AG09319 (cell line): ENCODE measurements at regions not wholly inside any gene's neighbourhood (a gene's known extent, or its start where the extent isn't known, plus 50 kb on each side); places are given as distances from the start of the nearest gene placed in this dataset.

Source experiments
- DNase-seq: peaks from one replicate; pipeline ENCODE4 v3.0.0-alpha.2; 2010; ENCODE audit warnings: low read depth; ENCODE audit errors: extremely low read depth
- TF ChIP-seq, protein P1 (sequence below): IDR thresholded peaks from 2 replicates; pipeline ENCODE4 v1.5.1; 2011; ENCODE audit warnings: low read depth, mild to moderate bottlenecking, inconsistent platforms, low read length, moderate library complexity

DNA sequence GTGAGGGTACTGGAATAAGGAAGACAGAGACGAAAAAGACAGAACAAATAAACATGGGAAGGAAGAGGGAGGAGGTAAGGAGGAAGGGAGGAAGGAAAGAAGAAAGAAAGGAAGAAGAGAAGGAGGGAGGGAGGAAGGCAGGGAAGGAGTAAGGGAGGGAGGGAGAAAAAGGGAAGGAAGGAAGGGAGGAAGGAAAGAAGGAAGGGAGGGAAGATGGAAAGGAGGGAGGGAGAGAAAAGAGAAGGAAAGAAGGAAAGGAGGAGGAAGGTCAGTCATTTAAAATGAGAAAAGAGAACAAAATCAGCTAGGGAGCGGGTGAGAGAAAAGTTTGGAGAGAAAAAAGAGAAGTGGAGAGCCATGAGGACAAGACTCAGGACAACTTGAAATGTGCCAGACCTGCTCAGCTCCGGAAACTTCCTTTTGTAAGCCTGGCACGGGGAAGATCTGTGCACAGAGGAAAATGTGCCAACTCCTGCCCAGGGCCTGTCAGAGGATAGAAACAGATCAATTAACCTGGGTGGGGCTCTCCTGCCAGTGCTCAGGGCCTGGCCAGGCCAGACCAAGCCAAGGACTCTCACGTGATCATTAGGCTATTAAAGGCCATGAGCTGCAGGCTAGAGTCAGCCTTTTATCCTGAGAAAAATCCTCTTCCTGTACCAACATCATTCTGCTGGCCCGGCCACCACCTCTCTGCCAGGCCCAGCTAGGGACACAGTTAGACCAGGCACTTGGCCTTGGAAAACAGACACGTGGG is 50.1 kb upstream of the BCL6 start:
- DNase-seq: no peak
- TF ChIP-seq, protein P1, sequence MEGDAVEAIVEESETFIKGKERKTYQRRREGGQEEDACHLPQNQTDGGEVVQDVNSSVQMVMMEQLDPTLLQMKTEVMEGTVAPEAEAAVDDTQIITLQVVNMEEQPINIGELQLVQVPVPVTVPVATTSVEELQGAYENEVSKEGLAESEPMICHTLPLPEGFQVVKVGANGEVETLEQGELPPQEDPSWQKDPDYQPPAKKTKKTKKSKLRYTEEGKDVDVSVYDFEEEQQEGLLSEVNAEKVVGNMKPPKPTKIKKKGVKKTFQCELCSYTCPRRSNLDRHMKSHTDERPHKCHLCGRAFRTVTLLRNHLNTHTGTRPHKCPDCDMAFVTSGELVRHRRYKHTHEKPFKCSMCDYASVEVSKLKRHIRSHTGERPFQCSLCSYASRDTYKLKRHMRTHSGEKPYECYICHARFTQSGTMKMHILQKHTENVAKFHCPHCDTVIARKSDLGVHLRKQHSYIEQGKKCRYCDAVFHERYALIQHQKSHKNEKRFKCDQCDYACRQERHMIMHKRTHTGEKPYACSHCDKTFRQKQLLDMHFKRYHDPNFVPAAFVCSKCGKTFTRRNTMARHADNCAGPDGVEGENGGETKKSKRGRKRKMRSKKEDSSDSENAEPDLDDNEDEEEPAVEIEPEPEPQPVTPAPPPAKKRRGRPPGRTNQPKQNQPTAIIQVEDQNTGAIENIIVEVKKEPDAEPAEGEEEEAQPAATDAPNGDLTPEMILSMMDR: no peak

DNA sequence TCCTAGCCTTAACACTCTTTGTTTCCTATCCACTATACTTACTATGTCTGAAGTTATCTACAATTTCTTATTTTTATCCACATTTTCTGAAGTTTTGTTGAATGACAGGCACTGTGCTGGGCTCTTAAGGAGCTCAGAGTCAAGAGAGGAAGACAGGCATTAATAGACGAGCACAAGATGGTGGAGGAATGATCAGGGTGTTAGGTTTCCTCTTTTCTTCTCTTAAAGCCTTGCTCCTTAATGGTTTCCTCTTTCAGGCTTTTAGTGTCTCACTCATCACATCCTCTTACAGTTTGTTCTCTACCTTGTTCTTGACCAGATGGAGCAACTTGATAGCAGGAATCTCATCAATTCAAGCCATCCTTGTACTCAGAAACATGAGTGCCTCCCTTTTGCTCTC is 52.9 kb upstream of the BCL6 start:
- TF ChIP-seq, protein P1: no peak
- DNase-seq: no peak

DNA sequence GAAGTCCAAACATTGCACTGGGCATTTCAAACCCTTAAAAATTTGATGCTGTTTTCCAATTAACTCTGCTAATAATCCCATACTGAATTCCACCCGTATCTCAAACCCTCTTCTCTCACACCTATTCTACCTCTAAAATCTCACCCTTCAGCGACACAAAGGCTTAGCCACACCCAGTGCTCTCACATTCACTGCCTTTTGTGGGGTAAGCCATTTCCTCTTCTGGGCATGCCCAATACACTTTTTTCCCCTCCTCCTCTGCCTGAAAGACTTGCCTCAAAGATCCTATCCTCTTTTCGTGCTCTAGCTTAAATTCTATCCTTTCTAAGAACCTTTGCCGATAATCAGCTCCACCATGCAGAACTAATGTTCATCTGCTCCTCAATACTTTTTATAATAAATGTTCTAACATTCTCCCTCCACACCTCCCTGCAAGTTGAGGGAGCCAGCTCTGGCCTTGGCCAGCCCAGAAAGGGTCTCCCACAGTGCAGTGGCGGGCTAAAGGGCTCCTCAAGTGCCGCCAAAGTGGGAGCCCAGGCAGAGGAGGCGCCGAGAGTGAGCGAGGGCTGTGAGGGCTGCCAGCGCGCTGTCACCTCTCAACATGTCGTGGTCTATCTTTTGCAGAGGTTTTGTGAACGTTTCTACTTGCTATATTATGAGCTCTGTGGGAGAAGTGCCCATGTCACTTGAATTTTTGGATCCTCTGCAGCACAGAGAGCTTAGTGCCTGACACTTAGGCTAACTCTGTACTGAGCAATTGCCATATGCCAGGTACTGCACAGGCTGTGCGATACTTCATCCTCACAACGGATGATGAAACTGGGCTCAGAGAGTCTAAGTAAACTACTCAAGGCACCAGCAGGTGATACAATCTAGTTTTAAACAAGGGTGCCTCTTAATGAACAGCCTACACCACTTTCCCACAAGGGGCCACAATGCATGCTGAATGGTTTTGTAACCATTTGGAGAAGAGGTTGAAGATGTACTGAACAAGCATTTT is 53.6 kb upstream of the BCL6 start:
- TF ChIP-seq, protein P1: no peak
- DNase-seq: no peak

DNA sequence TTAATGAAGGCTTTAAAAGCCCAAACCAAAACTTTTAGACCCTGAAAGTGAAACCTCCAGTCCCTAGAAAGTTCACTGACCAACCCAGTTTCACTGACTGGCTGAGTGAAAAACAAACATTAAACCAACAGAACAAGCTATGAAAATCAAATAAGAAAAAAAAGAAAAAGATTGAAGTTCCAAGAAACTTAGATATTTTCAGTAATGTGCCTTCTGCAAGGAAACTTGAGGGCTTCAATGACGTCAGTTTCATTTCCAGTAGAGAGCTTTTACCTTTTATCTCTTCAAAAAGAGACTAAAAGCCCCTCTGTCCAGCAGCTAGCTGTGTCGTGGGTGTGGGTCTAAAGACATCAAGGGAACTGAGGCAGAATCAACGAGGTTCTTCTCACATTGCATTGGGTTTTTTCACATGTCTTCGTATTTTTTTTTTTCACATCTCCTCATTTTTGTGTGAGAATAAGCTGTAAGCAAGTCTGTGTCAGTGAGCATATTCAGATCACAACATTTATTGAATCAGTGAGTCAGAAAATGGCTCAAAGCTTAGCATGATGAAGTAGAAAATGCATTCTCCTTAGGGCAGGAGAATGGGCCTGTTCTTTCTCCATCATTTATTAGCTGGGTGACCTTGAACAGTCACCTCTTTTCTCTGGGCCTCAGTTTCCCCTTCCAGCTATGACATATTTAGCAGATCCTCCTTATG is 54.8 kb upstream of the BCL6 start:
- no peak for DNase-seq
- TF ChIP-seq, protein P1: no peak

DNA sequence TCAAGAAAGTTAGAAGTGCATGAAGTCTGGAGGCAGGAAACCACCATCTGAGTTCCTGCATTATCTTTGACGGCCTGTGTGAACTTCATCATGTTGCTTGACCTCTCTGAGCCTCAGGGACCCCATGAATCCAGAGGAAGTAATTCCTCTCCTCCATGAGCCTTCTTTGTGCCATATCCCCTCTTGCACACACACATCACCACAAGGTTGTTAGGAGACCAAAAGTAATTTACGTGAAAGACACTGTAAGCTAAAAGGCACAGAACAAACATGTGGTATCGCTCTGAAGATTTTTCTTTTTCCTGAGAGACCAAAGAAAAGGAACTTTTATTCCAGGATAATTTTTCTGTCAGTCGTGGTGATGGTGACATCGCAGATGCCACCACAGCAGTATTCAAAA is 55.9 kb upstream of the BCL6 start:
- TF ChIP-seq, protein P1: no peak

DNA sequence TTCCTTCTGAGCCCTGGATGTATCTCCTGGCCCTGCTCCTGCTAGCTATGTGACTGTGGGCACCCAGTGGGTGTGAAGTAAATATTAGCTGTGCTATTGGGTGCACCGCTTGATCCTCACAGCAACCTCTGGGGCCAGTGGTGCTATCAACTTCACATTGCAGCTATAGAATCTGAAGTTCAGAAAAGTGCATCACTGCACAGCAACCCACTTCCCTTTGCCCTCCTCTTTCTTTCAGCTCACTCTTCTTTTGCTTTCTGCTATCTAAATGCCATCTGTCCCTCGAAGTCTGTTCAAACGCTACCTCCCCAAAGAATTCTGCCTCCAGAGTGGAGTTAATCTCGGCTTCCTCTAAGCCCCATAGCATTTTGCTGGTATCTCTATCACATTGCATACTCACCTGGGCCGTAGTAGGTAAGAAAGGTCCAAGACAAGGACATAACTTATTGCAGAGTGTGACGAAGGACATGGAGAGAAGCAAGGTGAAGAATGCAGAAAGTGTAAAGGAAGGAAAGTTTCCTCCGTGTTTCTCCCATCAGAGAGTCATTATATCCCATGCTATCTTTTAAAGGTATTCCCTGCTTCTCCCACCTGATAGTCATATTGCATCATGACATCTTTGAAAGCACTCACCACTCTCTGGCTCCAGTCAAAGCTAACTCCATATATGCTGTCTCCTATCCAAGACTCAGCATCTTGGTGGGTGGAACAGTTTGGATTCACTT is 57.1 kb upstream of the BCL6 start:
- TF ChIP-seq, protein P1: no peak

More for the DNA sequence above, 55.9 kb upstream of the BCL6 start:
- no peak for DNase-seq

More for the DNA sequence above, 57.1 kb upstream of the BCL6 start:
- no peak for DNase-seq
